SK-N-DZ (cell line): ENCODE measurements at regions not wholly inside any gene's neighbourhood (a gene's known extent, or its start where the extent isn't known, plus 50 kb on each side); places are given as distances from the start of the nearest gene placed in this dataset.
A peak's percentile ranks its signal among the peaks of the same experiment; 100 is the strongest.

Experiments
- DNase-seq: peaks from one replicate; pipeline ENCODE4 v3.0.0-alpha.2; 2015; ENCODE audit warnings: low spot score

DNA sequence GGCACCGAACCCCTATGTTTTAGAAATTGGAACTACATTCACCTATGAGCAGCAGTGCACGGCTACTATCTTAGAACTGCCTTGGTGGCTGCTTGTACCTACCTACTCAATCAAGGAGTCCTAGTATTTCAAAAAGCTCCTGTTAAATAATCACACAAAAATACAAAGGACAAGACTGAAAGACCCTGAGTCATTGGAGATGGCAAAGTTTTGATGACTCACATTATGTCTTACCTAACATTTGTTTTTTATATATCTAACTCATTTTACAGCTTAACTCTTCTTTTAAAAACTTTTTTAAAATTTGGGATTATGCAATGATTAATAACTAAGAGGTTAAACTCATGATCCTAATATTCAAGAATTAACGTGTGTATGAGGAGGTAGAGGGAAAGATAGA, 1206.0 kb upstream of the TMPRSS15 start:
- no peak for DNase-seq

DNA sequence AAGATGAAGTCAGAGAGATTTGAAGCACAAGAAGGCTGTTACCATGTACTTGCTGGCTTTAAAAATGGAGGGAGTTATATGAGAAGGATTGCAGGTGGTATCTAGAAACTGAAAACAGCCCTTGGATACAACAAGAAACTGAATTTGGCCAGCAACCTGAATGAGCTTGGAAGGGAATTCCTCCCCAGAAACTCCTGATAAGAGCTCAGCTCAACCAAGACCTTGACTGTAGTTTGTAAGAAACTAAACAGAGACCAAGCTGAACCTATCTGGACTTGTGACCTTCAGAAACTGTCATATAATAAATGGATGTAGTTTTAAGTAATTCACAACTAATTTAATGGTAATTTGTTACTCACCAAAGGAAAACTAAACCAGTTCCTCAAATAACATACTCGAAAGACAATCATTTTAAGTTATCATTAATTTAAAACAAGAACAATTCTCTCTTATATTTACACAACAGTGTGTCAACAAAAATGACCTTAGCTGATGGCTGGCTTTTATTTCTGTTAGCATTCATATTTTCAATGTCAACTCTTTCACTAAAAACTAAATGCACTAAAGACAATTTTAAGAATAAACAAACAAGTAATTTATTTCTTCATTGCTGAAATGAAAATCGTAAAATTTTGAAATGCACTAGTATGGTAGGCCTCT, 1218.4 kb upstream of the TMPRSS15 start:
- no peak for DNase-seq

DNA sequence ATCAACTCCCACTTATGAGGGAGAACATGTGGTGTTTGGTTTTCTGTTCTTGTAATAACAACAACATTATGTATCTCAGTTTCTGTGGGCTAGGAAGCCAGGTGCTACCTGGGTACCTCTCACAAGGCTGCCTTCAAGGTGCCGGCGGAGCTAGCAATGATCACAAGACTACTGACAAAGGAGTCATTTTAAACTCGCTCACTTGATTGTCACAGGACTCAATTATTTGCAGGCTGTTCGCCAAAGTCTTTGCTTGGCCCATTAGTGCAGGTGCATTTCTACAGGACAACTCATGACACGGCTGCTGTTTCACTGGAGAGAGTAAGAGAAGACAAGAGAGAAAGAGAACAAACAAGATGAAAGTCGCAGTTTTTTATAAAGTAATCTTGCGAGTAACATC, 1237.4 kb upstream of the TMPRSS15 start:
- DNase-seq = no peak

DNA sequence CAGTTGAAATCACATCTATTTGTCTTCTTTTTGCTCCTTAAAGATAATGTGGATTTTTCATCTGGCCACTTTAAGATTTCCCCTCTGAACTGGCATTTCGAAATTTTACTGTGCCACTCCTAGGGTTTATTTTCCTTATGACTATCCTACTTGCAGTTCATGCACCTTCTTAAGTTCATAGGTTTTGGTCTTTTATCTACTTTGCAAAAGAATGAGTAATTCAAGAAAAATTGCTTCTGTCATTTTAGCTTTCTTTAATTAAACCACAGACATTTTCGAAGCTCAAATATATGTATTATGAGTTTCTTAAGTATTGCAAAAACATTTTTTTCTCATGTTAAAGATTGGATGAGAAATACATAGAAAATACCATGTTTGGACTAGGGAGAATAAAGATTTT, 1244.8 kb upstream of the TMPRSS15 start:
- DNase-seq = no peak

DNA sequence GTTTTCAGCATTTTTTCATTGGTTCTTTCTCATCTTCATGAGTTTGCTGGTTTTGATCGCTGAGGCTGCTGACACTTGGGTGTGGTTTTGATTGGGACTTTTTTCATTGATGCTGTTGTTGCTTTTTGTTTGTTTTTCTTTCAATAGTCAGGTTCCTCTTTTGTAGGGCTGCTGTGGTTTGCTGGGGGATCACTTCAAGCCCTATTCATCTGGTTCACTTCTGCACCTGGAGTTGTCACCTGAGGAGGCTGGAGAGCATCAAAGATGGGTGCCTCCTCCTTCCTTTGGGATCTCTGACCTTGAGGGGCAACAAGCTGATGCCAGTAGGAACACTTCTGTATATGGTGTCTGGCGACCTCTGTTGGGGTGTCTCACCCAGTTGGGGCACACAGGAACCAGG, 1279.9 kb upstream of the TMPRSS15 start:
- DNase-seq = no peak

DNA sequence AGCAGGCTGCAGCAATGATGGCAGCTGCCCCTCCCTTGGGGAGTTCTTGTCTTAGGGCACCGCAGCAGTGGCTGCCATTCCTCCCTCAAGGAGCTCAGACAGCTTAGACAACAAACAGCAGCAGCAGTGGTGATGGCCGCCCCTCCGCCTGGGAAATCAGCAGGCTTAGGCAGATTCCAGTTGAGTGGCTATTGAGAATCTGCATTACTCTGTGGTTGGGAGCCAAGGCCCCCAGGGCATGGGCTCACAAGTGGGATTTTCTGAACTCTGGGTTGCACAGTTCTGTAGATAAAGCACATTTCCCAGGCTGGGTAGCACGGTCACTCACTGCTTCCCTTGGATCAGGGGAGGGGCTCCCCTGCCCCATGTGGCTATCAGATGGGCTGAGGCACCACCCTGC, 1280.7 kb upstream of the TMPRSS15 start:
- no peak for DNase-seq

DNA sequence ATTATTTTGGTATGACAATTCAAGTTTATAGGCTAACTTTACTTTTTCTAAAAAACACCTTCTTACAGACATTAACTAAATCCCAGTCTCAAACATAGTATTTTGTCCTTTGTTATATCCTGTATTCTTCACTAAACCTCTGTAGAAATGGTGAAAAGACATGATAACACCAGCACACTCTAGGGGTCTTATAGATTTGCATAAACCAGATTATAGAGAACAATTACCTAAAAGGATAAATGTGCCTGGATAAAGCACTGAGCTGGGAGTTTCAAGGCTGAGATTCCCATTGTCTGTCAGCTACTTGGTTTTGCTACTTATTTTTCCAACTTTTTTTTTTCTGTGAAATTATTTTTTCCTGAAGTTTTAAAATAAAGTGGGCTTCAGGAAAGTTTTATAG, 1288.6 kb upstream of the TMPRSS15 start:
- no peak for DNase-seq

DNA sequence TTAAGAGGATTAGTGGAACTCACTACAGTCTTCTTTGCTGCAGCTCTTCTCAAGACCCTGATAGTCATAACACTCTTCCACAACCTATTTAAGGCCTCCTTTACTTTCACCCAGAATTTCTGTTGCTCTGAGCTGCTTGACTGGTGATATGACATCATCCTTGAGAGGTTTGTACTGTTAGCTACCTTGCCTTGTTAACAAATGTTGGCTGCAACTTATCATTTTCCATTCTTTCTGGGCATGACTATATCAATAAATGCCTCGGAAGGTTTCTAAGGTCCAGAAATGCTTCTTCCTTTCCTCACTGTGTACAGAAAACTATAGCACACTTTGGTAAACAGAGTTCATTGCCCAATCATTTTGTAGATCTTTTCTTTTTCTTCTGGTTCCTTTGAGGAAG, 1292.2 kb upstream of the TMPRSS15 start:
- DNase-seq = no peak

DNA sequence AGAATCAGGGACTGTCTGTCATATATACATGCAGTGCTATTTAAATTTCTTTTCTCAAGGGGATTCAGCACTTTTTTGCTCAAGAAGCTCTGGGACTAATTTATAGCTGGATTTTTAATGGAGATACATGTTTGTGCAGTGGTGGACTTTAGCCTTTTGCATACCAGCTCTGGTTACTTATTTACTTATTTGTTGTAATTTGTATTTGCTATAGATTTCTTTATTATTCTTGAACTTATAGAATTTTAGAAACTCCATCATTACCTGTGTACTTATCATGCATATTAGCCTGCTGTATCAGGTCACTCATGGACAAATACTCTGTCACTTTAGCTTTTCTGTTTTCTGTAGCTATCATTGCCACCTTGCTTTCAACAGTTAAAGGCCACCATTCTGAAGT, 1296.9 kb upstream of the TMPRSS15 start:
- DNase-seq = no peak

DNA sequence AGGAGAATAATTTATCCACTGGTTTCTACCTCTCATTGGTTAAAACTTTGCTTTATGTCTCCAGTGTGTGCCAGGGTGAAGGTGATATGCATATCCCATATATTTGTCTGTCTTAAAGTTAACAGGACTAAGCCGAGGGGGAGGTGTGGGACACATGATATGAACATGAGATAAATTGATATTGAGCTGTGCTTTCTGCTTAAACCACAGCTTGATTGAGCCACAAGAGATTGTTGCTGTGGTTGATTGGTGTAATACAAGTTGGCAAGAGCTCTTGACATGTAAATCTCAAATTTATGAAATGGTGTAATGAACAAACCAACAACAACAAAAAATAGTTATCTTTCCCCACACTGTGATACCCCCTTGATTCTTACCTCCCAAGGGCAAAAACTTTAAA, 1295.5 kb upstream of the NCAM2 start:
- no peak for DNase-seq

DNA sequence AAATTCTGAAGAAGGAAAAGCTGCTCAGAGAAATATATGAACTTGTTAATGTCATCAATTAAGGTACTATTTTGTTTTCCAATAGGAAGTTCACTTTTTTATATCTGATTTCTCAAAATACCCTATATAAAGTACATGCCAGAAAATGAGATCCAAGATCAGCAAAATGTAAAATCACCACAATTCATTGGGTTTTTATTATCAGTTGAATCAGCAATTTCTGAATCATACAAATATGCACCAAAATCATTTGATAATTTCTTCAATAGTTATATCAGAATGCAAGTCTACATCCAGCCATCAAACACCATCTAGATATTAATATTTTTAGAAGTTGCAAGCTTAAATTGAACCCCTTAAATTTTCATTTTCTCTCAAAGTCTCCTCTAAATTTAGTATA, 1293.4 kb upstream of the NCAM2 start:
- no peak for DNase-seq

DNA sequence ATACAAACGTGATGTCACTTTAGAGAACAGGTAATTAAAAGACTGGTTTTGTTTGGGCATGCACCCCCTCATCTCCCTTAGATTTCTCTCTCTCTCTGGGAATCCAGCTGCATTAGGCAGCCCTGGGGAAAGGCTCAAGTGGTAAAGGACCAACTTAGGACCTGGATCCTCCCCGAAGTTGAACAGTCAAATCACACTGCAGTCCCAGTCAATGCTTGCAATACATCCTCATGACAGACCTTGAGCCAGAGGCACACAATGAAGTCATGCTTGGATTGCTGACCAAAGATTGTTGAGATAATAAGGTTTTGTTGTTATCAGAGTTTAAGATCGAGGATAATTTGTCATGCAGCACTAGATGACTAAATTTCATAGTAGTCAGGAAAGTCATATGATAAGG, 1285.8 kb upstream of the NCAM2 start:
- DNase-seq = peak; percentile 31

DNA sequence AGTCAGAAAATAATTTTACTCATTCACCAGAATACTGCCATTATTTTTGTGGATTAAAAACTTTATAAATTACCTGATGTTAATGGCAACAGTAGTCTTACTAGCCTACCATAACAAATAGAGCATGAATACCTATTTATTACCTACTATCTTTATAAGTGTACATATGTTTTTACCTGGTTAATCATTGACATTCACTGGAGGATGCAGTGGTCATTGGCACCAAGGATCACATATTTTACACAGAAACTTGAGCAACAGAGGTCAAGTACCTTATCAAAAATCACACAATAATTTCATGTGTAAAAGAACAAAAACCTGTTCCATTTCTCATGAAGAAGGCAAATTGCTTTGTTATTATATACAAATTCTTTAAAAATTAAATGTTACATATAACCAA, 1284.9 kb upstream of the NCAM2 start:
- DNase-seq = no peak

DNA sequence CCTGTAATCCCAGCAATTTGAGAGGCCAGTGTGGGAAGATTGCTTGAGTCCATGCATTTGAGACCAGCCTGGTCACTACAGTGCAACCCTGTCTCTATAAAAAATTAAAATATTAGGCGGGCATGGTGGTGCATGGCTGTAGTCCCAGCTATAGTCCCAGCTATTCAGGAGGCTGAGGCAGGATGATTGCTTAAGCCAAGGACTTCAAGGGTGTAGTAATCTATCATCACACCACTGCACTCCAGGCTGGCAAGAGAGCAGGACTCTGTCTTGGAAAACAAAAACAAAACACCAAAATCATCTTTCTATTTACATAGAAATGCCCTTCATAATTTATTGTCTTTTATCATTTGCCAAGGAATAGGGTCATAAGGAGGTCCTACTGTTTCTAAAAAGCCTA, 1274.1 kb upstream of the NCAM2 start:
- DNase-seq = no peak

DNA sequence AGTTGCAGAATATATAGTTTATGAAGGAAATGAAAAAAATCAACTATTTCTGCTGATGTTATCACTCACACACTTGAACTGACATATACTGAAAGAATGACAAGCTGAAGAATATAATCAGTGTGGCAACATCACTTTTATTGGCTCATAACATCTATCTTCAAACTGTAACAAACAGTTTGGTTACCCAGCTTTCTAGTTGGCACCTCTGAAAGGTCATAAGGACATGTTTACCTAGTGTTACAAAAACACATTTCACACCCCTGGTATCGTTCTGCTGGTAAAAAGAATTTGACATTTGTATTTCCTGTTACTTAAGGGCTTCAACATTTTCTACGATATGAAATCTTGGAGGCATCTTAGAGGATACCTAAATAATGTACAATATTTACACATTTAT, 1267.0 kb upstream of the NCAM2 start:
- no peak for DNase-seq

DNA sequence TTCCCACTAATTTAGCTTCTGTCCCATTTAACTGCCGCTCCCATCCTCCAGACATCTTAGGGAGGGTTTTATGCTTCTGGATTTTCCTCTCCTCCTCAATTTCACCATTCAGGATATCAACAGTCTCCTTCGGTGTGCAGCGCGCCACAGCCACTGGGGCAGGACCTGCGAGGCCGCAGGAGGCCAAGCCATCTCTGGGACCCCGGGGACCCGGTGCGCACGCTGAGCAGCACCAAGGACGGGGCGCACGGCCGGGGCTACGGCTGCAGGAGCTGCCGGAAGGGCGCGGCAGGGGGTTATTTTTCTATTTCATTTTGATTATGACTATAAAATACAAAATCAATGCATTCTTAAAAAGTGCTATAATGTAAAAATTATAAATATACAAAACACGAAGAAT, 1238.4 kb upstream of the NCAM2 start:
- DNase-seq = no peak

DNA sequence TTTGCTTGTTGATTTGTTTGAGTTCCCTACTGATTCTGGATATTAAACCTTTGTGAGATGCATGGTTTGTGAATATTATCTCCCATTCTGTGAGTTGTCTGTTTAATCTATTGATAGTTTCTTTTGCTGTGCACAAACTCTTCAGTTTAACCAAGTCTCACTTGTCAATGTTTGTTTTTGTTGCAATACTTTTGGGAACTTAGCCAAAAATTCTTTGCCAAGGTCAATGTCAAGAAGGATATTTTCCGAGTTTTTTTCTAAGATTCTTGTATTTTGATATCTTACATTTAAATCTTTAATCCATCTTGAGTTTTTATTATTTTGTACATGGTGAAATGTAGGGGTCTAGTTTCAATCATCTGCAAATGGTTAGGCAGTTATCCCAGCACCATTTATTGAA, 1230.7 kb upstream of the NCAM2 start:
- DNase-seq = no peak

DNA sequence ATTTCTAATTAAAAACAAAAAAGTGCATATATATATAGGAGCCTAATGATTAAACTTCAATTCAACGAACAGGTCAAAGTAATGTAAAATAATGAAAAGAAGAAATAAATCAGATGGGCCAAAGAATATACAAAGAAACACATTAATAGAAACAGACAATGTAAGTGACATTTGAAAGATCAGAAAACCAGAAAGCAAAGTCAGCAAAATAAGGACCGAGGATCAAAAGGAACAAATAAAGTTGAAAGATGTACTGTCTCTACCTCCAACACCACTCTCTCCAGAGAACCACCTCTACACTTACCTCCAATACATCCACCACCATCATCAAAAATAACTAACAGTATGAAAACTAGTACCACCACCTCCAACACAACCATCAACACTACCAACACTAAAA, 1226.3 kb upstream of the NCAM2 start:
- no peak for DNase-seq

DNA sequence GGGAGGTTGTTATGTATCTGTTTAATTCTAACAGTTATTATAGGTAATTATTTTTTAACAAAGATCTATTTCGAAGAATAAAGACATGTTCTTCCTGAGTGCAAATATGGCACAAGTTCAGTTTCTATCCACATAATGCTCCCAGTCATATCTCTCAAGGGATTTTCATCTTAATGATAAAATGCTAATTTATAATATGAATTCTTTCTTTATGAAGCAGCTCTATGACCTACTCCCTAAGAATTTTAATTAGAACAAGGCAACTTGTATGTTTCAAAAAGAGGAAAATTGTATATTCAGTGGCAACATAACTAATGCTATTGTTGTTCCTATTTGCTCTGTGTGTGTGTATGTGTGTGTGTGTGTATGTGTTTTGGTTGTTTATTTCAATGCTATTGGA, 1222.1 kb upstream of the NCAM2 start:
- DNase-seq = no peak

DNA sequence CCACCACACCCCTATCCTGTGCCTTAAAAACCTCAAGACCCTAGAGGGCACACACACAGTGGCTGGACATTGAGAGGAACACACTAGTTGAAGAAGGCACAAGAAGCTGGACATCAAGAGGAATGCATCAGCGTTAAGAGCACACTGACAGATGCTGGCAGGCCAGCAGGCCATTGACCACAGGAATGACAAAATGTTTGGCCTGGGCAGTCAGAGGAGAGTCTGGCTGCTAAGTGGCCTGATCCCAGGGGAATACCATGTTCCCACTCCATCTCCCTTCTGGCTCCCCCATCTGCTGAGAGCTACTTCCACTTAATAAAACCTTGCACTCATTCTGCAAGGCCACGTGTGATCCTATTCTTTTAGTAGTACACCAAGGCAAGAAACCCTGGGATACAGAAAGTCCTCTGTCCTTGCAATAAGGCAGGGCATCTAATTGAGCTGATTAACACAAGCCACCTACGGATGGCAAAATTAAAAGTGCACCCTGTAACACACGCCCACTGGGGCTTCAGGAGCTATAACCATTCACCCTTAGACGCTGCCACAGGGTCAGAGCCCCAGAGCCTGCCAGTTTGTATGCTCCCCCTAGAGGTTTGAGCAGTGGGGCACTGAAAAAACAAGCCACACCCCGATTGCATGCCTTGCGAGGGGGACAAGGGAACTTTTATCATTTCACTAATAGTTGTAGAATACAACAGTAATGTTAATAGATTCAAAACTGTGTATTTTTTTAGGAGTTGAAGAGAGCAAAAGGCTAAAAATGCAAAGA, 1216.1 kb upstream of the NCAM2 start:
- DNase-seq = no peak

DNA sequence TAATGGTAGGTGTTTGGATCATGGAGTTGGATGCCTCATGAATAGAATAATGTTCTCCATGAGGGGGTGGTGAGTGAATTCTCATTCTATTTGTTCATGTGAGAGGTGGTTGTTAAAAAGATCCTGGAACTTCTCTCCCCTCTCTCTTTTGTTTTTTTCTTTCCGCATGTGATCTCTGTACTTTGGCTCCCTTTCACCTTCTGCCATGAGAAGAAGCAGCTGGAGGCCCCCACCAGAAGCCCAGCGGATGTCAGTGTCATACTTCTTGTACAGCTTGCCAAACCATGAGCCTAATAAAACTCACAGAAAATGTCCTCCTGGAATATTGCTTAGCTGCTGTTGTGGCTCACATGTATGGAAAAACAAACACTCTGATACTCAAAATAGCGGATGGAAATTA, 1212.3 kb upstream of the NCAM2 start:
- no peak for DNase-seq

DNA sequence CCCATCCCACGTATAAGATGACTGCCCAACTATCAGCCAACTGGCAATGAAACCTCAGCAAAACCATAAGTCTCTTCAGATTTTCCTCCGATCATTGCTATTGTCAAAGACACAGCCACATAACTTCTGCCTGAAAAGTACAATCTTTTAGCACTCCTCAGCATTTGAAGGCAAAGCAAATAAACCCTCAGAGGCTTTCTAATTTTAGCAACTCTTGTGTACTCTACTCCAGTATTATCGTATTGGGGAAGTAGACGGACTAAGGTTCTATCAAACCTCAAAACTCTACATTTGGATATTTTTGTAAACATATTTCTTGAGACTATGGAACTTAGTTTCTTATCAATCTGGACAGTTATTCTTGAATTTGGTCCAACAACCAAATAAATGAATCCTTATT, 1206.2 kb upstream of the NCAM2 start:
- DNase-seq = no peak

DNA sequence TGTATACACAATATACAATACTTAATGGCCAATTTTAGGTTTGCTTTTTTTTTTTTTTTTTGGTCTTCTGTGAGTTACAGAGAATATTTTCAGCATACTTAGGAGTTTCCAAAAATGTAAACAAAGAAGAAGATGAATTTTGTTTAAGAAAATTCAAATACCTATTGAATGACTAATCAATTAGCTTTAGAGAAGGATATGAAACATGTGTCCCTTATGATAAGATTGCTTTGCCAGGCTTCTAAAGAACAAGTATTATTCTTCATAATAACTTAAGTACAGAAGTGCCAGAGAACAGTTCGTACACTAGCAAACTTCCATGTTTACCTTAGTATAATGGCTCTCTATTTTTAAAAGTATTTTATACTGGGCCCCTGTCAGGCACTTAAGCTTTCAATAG, 1191.0 kb upstream of the NCAM2 start:
- DNase-seq = no peak

DNA sequence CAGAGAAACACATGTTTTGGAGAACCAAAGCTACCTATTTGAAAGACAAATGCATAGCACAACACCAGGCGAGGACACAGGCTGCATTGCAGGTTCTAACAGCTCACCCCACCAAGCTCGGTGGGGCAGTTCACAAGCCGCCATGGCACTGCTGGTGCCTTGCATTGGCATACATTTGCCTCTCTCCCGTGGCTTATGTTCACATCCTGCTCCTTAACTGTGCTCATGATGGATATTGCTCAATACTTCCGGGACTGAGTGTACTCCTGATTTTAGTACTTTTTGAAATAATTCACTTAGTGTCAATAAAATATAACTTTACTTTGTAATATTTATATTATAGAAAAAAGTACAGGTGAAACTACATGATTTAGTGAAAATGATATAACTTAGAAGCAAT, 1187.4 kb upstream of the NCAM2 start:
- DNase-seq = no peak
